GM18499 (cell line): ENCODE measurements at regions not wholly inside any gene's neighbourhood (a gene's known extent, or its start where the extent isn't known, plus 50 kb on each side); places are given as distances from the start of the nearest gene placed in this dataset.
"Not testable (repeated sequence)": the region's sequence is repeated elsewhere in the genome, so short reads cannot be mapped to it uniquely, and the experiment has no call there.

Experiments used
- ATAC-seq: cut with Tn5 transposase; IDR thresholded peaks from one replicate; pipeline ENCODE4 v1.9.1; 2021; ENCODE audit warnings: moderate number of reproducible peaks; ENCODE audit not compliant: insufficient read depth, unreplicated experiment

- no peak for ATAC-seq
These were observed 830.5 kb downstream of the IGSF11 start for GRCh38 chr3:118204052-118204656.

DNA sequence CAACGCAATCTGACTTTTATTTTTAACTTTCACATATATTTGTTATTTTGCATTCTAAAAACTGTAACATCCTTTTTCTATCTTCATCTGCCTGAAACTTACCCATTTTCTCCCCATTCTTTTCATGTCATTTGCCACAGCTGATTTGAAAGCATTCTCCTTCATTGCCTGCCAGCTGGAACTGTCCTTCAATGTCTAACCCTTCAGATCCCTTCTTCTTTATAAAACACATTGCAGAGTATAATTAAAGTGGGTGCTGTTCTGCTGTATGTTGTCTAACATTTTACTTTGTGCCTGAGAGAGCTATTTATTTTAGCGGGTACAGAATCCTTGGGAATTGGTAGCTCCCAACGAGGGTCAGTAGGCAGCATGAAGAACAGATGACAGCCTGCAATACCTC lies 827.4 kb downstream of the IGSF11 start:
- ATAC-seq: no peak

DNA sequence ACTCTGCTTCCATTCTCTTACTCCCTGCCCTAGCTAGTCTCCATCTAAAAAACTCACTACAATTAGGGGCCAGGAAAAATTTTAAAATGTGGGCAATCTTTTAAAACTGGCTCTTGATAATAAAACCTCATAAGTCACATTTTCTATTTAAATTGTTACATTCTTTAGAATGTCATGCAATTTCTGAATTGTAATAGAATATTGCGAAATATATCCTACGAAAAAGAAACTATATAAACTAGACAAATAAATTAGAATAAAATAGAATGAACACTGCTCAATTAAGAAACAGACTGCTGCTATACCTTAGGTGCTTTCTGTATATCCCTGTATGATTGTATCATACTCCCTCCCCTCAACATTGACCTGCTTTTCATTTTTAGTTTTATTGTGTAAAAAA lies 826.0 kb downstream of the IGSF11 start:
- no peak for ATAC-seq

DNA sequence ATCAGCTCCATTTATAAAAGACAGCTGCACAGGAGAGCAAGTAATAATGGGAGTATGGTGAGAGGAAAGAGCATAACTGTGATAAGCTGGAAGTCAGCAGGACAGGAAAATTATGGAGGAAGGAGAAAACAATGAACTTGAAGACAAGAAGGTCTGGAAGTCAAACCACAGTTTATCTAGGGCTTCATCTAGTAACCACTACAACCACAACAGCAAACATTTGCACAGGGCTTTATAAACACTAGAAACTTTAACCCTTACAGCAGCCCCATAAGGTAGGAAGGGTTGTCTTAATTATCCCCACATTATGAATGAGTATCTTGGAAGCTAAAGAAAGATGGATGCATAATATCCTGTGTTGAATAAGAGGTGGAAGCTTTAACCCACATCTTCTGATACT lies 820.8 kb downstream of the IGSF11 start:
- no peak for ATAC-seq

- ATAC-seq: no peak
These were observed 808.4 kb downstream of the IGSF11 start for GRCh38 chr3:118226206-118226605.

- ATAC-seq: no peak
These were observed 807.5 kb downstream of the IGSF11 start for GRCh38 chr3:118227191-118227590.

GRCh38 chr3:118228151-118228550 lies 806.5 kb downstream of the IGSF11 start:
- ATAC-seq: no peak

GRCh38 chr3:118229196-118229595 lies 805.5 kb downstream of the IGSF11 start:
- ATAC-seq: no peak

DNA sequence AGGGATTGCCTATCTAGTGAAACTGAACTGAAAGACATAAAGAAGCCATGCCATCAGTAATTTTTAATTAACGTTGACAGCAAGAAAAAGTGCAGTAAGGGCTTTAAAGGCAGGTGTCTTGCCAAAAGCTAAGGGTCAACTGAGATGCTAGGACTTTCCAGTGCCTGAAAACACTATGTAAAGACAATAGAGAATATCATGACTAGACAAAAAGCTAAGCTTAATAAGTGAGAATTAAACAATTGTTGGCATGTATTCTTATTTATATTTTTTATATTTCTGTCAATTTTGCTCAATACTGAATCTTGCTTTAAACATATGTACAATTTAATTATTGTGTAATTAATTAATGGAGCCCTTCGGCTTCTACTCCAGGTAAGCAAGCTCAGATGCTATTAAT lies 803.1 kb downstream of the IGSF11 start:
- no peak for ATAC-seq

- ATAC-seq: no peak
These were observed 795.4 kb downstream of the IGSF11 start for GRCh38 chr3:118239253-118239652.

DNA sequence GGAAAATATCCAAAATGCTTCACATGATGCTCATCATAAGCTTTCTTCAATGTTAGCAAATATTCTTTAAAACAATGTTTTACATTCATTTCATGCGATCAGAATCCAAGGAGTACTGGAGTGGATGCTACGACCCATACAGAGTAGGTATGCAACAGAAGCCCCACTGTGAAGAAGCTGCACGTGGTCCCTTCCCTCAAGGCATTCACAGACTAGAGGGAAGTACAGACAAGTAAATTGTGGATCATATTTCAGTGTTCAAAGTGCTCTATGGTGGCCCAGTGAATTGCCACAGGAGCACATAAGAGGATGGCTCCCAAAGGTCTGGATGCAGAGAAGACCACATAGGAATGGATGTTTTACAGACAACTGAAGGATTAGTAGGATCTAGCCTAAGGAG lies 789.9 kb downstream of the IGSF11 start:
- ATAC-seq: no peak

GRCh38 chr3:118245312-118245711 lies 789.3 kb downstream of the IGSF11 start:
- no peak for ATAC-seq

GRCh38 chr3:118258850-118259249 lies 775.8 kb downstream of the IGSF11 start:
- not testable (repeated sequence) for ATAC-seq

DNA sequence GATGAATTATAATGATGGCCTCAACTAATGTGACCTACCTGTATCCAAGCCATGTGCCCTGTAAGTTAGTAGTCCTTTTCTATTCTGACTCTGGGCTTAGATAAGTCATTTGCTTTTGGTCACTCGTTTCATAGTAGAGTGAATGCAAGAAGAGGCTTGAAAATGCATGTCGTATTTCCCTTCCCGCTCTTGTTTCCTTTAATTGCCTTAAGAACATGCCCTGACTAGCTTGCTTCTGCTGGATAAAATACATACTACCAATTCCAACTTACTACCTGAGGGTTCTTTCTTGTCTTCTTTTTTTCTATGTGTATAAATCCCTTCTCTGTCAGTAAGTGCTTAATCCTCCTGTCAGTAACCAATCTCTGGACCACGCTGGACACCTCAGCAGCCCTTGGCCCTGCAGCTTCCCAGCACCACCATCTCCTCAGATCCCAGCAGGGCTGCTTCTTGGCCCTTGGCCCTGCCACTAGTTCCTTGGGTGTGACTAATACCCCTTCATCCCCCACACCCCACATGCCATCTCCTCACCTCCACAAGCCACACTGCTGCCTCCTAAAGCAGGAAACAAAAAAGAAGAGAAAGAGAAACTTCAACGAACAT lies 771.7 kb downstream of the IGSF11 start:
- no peak for ATAC-seq

- no peak for ATAC-seq
These were observed 767.1 kb downstream of the IGSF11 start for GRCh38 chr3:118267588-118267987.

GRCh38 chr3:118269537-118270125 lies 765.0 kb downstream of the IGSF11 start:
- ATAC-seq: no peak

- ATAC-seq: no peak
These were observed 761.7 kb downstream of the IGSF11 start for GRCh38 chr3:118272991-118273390.

- no peak for ATAC-seq
These were observed 756.8 kb downstream of the IGSF11 start for GRCh38 chr3:118277814-118278213.

DNA sequence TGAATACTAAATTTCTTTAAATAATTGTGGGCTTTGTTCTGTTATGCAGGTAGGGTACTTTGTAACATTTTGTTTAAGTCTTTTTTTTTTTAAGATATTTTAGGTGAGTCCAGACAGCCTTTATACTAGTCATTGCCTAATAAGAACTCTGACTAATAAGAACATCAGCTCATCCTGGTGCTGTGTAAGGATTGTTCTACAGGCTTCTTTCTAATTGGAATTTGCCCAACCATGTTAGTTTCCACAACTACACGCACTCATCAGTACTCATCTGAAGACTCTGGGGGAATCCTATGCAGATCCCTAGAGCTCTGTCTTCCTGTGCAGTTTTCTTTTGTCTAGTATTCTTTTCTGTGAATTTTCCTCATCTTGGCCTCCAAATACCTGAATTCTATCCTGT lies 741.8 kb downstream of the IGSF11 start:
- ATAC-seq: no peak

DNA sequence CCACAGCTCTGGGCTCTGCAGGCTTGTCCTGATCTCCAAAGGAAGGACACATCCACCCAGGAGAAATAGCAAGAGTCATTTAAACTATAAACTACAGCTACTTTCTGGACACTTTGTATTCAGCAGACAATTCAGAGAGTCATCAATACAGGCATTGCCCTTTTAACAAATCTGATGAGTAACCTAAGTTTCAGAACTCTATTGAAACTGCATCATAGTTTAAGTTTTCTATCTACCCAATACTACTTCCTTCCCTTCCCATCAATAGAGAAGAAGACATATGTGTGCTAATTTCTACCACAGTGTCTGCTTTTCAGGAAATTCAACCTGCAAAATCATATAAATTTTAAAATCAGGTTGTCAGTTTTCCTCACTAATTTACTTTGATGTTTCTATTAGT lies 736.5 kb downstream of the IGSF11 start:
- ATAC-seq: no peak

- no peak for ATAC-seq
These were observed 730.1 kb downstream of the IGSF11 start for GRCh38 chr3:118304557-118304956.

GRCh38 chr3:118332699-118333098 lies 701.9 kb downstream of the IGSF11 start:
- no peak for ATAC-seq
